A673 (cell line): ENCODE measurements at regions not wholly inside any gene's neighbourhood (a gene's known extent, or its start where the extent isn't known, plus 50 kb on each side); places are given as distances from the start of the nearest gene placed in this dataset.

Source experiments
- BruUV-seq: library from RNA; stranded (reverse); fragments of 400-500 nt; replicated peaks from 2 replicates; lab custom pipeline; 2021; lab: Mats Ljungman, UMichigan
- CTCF ChIA-PET: fragments of 300-600 bp; sonication (Branson Sonifier 250); formaldehyde crosslinking; loops from one replicate; lab custom pipeline; 2022; ENCODE audit warnings: antibody characterized with exemption; lab: Charles Lee
- POLR2A ChIA-PET: fragments of 300-600 bp; sonication (Branson Sonifier 250); formaldehyde crosslinking; loops from one replicate; lab custom pipeline; 2022; ENCODE audit warnings: antibody characterized with exemption; ENCODE audit not compliant: low non-redundant PET; lab: Charles Lee
- DNase-seq: peaks from one replicate; pipeline ENCODE4 v3.0.0-alpha.2; 2015; ENCODE audit warnings: low spot score
- H3K27ac ChIP-seq: fragments of 200-600 bp; sonication (generic); 2 replicates; pipeline ENCODE4 v1.5.1; 2016; ENCODE audit warnings: mixed run types, low read depth, mild to moderate bottlenecking, mixed read lengths, antibody characterized with exemption, low read length; ENCODE audit not compliant: poor library complexity, severe bottlenecking
- H3K27me3 ChIP-seq: fragments of 200-600 bp; sonication (generic); replicated peaks from 2 replicates; pipeline ENCODE4 v1.6.1; 2017; ENCODE audit warnings: mixed run types, low read depth, mild to moderate bottlenecking, mixed read lengths, antibody characterized with exemption, low read length; ENCODE audit not compliant: insufficient read depth, poor library complexity
- H3K36me3 ChIP-seq: fragments of 200-600 bp; sonication (generic); 2 replicates; pipeline ENCODE4 v1.6.1; 2016; ENCODE audit warnings: mixed run types, mild to moderate bottlenecking, mixed read lengths, antibody characterized with exemption, low read length; ENCODE audit not compliant: insufficient read depth, poor library complexity, severe bottlenecking
- H3K4me1 ChIP-seq: fragments of 200-600 bp; sonication (generic); 2 replicates; pipeline ENCODE4 v1.6.1; 2017; ENCODE audit warnings: mixed run types, mild to moderate bottlenecking, mixed read lengths, antibody characterized with exemption, low read length; ENCODE audit not compliant: insufficient read depth, poor library complexity, severe bottlenecking
- H3K4me3 ChIP-seq: fragments of 200-600 bp; sonication (generic); 2 replicates; pipeline ENCODE4 v1.5.1; 2016; ENCODE audit warnings: low read depth, mixed run types, mild to moderate bottlenecking, mixed read lengths, low read length; ENCODE audit not compliant: poor library complexity, severe bottlenecking
- H3K9me3 ChIP-seq: fragments of 200-600 bp; sonication (generic); 2 replicates; pipeline ENCODE4 v1.6.1; 2016; ENCODE audit warnings: mixed run types, low read depth, mild to moderate bottlenecking, mixed read lengths, antibody characterized with exemption, low read length; ENCODE audit not compliant: poor library complexity, severe bottlenecking
- EZH2 ChIP-seq: fragments of 200-600 bp; sonication (generic); IDR thresholded peaks from 2 replicates; pipeline ENCODE4 v1.6.1; 2017; ENCODE audit warnings: borderline replicate concordance, low read depth, mild to moderate bottlenecking, mixed read lengths, antibody characterized with exemption, low read length; ENCODE audit not compliant: poor library complexity, severe bottlenecking
- intact Hi-C: fragments of 100-400 bp; cut with micrococcal nuclease; formaldehyde crosslinking; loops from one replicate; pipeline ENCODE4 v1.10.0; 2022; ENCODE audit not compliant: unreplicated experiment
- TF ChIP-seq, protein P1 (sequence below): fragments of 300-800, 200-600 bp; sonication (generic); conservative IDR thresholded peaks from 2 replicates; pipeline ENCODE4 v1.5.1; 2017; ENCODE audit warnings: low read depth, mild to moderate bottlenecking, antibody characterized with exemption, low read length, moderate library complexity, mixed read lengths

- Histone ChIP-seq H3K9me3 (no peaks in the 10 kb centered on the region), H3K4me1 (no peaks in the 10 kb centered on the region), H3K4me3 (no peak overlapping the region), H3K27ac (no peak overlapping the region), H3K27me3 (no peaks in the 10 kb centered on the region), H3K36me3 (no peaks in the 10 kb centered on the region)
- CTCF ChIA-PET = no interaction called here
- intact Hi-C loops = no loop called here
- no peak for TF ChIP-seq EZH2
- TF ChIP-seq, protein P1, sequence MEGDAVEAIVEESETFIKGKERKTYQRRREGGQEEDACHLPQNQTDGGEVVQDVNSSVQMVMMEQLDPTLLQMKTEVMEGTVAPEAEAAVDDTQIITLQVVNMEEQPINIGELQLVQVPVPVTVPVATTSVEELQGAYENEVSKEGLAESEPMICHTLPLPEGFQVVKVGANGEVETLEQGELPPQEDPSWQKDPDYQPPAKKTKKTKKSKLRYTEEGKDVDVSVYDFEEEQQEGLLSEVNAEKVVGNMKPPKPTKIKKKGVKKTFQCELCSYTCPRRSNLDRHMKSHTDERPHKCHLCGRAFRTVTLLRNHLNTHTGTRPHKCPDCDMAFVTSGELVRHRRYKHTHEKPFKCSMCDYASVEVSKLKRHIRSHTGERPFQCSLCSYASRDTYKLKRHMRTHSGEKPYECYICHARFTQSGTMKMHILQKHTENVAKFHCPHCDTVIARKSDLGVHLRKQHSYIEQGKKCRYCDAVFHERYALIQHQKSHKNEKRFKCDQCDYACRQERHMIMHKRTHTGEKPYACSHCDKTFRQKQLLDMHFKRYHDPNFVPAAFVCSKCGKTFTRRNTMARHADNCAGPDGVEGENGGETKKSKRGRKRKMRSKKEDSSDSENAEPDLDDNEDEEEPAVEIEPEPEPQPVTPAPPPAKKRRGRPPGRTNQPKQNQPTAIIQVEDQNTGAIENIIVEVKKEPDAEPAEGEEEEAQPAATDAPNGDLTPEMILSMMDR = no peak
- POLR2A ChIA-PET = no interaction called here
- no TSS peak for BruUV-seq
- DNase-seq = no peak
Observed at GRCh38 chr1:221644145-221644448, 97.8 kb downstream of the DUSP10 start.

DNA sequence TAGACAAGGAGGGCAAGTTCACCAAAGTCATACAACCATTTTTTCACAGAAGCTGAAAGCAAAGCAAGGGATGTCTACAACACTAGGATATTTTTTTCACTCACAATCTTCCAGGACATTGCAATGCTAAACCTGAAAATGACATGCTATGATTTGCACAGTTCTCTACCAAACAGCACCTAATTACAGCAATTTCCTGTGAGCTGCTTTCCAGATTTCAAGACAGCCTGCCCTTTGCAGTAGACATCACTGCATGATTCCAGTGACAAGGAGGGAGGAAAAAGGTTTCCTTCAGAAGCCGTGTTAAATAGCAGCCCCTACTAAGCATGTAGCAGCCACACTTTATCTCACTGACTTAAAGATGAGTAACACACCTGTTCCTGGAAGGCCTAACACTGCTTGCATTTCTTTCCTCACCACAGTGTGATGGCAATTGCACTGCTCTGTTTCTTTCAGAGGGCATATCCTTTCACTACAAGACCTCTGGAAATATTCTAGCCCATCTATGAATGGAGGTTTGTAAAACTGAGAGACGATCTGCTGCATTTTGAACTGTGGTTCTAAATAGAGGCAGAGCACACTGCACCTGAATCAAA is 97.1 kb downstream of the DUSP10 start:
- TF ChIP-seq EZH2 = no peak
- TF ChIP-seq, protein P1 = no peak
- no peaks in the 10 kb centered on the region for H3K36me3 ChIP-seq
- H3K4me1 ChIP-seq = no peaks in the 10 kb centered on the region
- no peaks in the 10 kb centered on the region for H3K9me3 ChIP-seq
- H3K27ac ChIP-seq = no peak overlapping the region
- no peak for DNase-seq
- CTCF ChIA-PET = interaction anchor here (0.6 kb wide), 1 partner anchor 456 kb away, joined by 4 read pairs; no protein-coding TSS in a partner anchor
- BruUV-seq = no TSS peak
- no peak overlapping the region for H3K4me3 ChIP-seq
- intact Hi-C loops = no loop called here
- POLR2A ChIA-PET = no interaction called here
- H3K27me3 ChIP-seq = no peaks in the 10 kb centered on the region

- no peak for DNase-seq
- no TSS peak for BruUV-seq
- no peak overlapping the region for H3K4me3 ChIP-seq
- no peaks in the 10 kb centered on the region for H3K36me3 ChIP-seq
- POLR2A ChIA-PET = no interaction called here
- H3K27ac ChIP-seq = no peak overlapping the region
- intact Hi-C loops = no loop called here
- H3K4me1 ChIP-seq = no peaks in the 10 kb centered on the region
- no peaks in the 10 kb centered on the region for H3K27me3 ChIP-seq
- no peaks in the 10 kb centered on the region for H3K9me3 ChIP-seq
- CTCF ChIA-PET = no interaction called here
- TF ChIP-seq EZH2 = no peak
- TF ChIP-seq, protein P1 = no peak
Observed at GRCh38 chr1:221648201-221648600, 93.7 kb downstream of the DUSP10 start.
